Loucy (cell line): ENCODE measurements at regions not wholly inside any gene's neighbourhood (a gene's known extent, or its start where the extent isn't known, plus 50 kb on each side); places are given as distances from the start of the nearest gene placed in this dataset.

Source experiments
- H2AFZ ChIP-seq: fragments of 200-600 bp; sonication (generic); 2 replicates; pipeline ENCODE4 v1.6.0; 2016; ENCODE audit warnings: antibody characterized with exemption, mild to moderate bottlenecking, low read length, moderate library complexity
- H3F3A ChIP-seq: fragments of 200-600 bp; 2 replicates; pipeline ENCODE4 v1.6.0; 2016; ENCODE audit warnings: antibody characterized with exemption, low read depth, mild to moderate bottlenecking
- H3K27me3 ChIP-seq: fragments of 200-600 bp; sonication (generic); 2 replicates; pipeline ENCODE4 v1.6.1; 2014; ENCODE audit warnings: low read length, mild to moderate bottlenecking; ENCODE audit not compliant: insufficient read depth, poor library complexity, severe bottlenecking
- H3K36me3 ChIP-seq: fragments of 200-600 bp; sonication (generic); 2 replicates; pipeline ENCODE4 v1.6.1; 2016; ENCODE audit warnings: low read length; ENCODE audit not compliant: insufficient read depth
- H3K4me1 ChIP-seq: fragments of 200-600 bp; sonication (generic); 2 replicates; pipeline ENCODE4 v1.5.1; 2014; ENCODE audit warnings: low read length, mild to moderate bottlenecking; ENCODE audit not compliant: insufficient read depth, poor library complexity, severe bottlenecking
- H3K4me2 ChIP-seq: fragments of 200-600 bp; sonication (generic); 2 replicates; pipeline ENCODE4 v1.6.0; 2014; ENCODE audit warnings: antibody characterized with exemption, low read length, low read depth, mild to moderate bottlenecking; ENCODE audit not compliant: poor library complexity, severe bottlenecking
- H3K4me3 ChIP-seq: fragments of 200-600 bp; sonication (generic); 2 replicates; pipeline ENCODE4 v1.5.1; 2014; ENCODE audit warnings: low read length, mild to moderate bottlenecking, mixed read lengths; ENCODE audit not compliant: poor library complexity, severe bottlenecking
- H3K79me2 ChIP-seq: fragments of 200-600 bp; sonication (generic); 2 replicates; pipeline ENCODE4 v1.6.1; 2014; ENCODE audit warnings: low read length; ENCODE audit not compliant: insufficient read depth
- H3K9ac ChIP-seq: fragments of 200-600 bp; sonication (generic); 2 replicates; pipeline ENCODE4 v1.6.0; 2014; ENCODE audit warnings: mild to moderate bottlenecking, low read depth, low read length, moderate library complexity; ENCODE audit not compliant: poor library complexity, severe bottlenecking
- H3K9me2 ChIP-seq: fragments of 200-600 bp; sonication (generic); replicated peaks from 2 replicates; pipeline ENCODE4 v1.6.1; 2016; ENCODE audit warnings: low read depth, low read length, mixed read lengths
- H3K9me3 ChIP-seq: fragments of 200-600 bp; sonication (generic); 2 replicates; pipeline ENCODE4 v1.6.1; 2014; ENCODE audit warnings: mild to moderate bottlenecking, antibody characterized with exemption, low read length, low read depth; ENCODE audit not compliant: insufficient read depth
- H4K20me1 ChIP-seq: fragments of 200-600 bp; sonication (generic); 2 replicates; pipeline ENCODE4 v1.6.0; 2014; ENCODE audit warnings: antibody characterized with exemption, low read length, mild to moderate bottlenecking; ENCODE audit not compliant: insufficient read depth, poor library complexity, severe bottlenecking
- CTCF ChIP-seq: fragments of 200-600 bp; sonication (generic); conservative IDR thresholded peaks from 2 replicates; pipeline ENCODE4 v1.5.1; 2014; ENCODE audit warnings: mild to moderate bottlenecking, antibody characterized with exemption, low read length
- EZH2phosphoT487 ChIP-seq: fragments of 200-600 bp; IDR thresholded peaks from 2 replicates; pipeline ENCODE4 v1.6.1; 2018; ENCODE audit warnings: antibody characterized with exemption, mild to moderate bottlenecking, moderate library complexity, borderline replicate concordance

- Histone ChIP-seq H3K9me3 (no peaks in the 10 kb centered on the region), H4K20me1 (no peaks in the 10 kb centered on the region), H3K4me3 (no peak overlapping the region), H3K4me2 (no peak overlapping the region), H3K79me2 (no peaks in the 10 kb centered on the region), H3K4me1 (no peaks in the 10 kb centered on the region), H3K9me2 (no peaks in the 10 kb centered on the region), H3K9ac (no peak overlapping the region), H3K27me3 (no peaks in the 10 kb centered on the region), H2AFZ (no peak overlapping the region), H3K36me3 (no peaks in the 10 kb centered on the region), H3F3A (no peaks in the 10 kb centered on the region)
- no peak for TF ChIP-seq CTCF
- no peak for TF ChIP-seq EZH2phosphoT487
Observed at GRCh38 chr16:6382924-6383459, 949.7 kb upstream of the RBFOX1 start.

GRCh38 chr16:6381896-6382295 lies 950.7 kb upstream of the RBFOX1 start:
- Histone ChIP-seq H3K36me3 (no peaks in the 10 kb centered on the region), H3K4me3 (no peak overlapping the region), H2AFZ (no peak overlapping the region), H3K4me1 (no peaks in the 10 kb centered on the region), H3K9ac (no peak overlapping the region), H4K20me1 (no peaks in the 10 kb centered on the region), H3K4me2 (no peak overlapping the region), H3F3A (no peaks in the 10 kb centered on the region), H3K27me3 (no peaks in the 10 kb centered on the region), H3K9me3 (no peaks in the 10 kb centered on the region), H3K79me2 (no peaks in the 10 kb centered on the region), H3K9me2 (no peaks in the 10 kb centered on the region)
- TF ChIP-seq EZH2phosphoT487 (no peak), CTCF (no peak)

GRCh38 chr16:6377956-6378355 lies 954.7 kb upstream of the RBFOX1 start:
- H3K4me2 ChIP-seq = no peak overlapping the region
- H3K4me1 ChIP-seq = no peaks in the 10 kb centered on the region
- H3K79me2 ChIP-seq = no peaks in the 10 kb centered on the region
- no peak overlapping the region for H2AFZ ChIP-seq
- H3K4me3 ChIP-seq = no peak overlapping the region
- no peaks in the 10 kb centered on the region for H3K27me3 ChIP-seq
- TF ChIP-seq EZH2phosphoT487 (no peak), CTCF (no peak)
- H3K9ac ChIP-seq = no peak overlapping the region
- H3K36me3 ChIP-seq = no peaks in the 10 kb centered on the region
- H4K20me1 ChIP-seq = no peaks in the 10 kb centered on the region
- no peaks in the 10 kb centered on the region for H3F3A ChIP-seq
- H3K9me3 ChIP-seq = no peaks in the 10 kb centered on the region
- no peaks in the 10 kb centered on the region for H3K9me2 ChIP-seq
